SK-N-SH (cell line): ENCODE measurements at regions not wholly inside any gene's neighbourhood (a gene's known extent, or its start where the extent isn't known, plus 50 kb on each side); places are given as distances from the start of the nearest gene placed in this dataset.

Source experiments
- EZH2phosphoT487 ChIP-seq: fragments of 200-600 bp; sonication (generic); IDR thresholded peaks from 2 replicates; pipeline ENCODE4 v1.6.1; 2017; ENCODE audit warnings: low read depth, mixed run types, mild to moderate bottlenecking, antibody characterized with exemption, moderate library complexity, borderline replicate concordance
- GABPA ChIP-seq: IDR thresholded peaks from 2 replicates; pipeline ENCODE4 v1.4.0; 2012; ENCODE audit warnings: low read depth, mild to moderate bottlenecking
- JUND ChIP-seq: IDR thresholded peaks from 2 replicates; pipeline ENCODE4 v1.4.0; 2012
- POLR2AphosphoS5 ChIP-seq: IDR thresholded peaks from 2 replicates; pipeline ENCODE4 v1.6.1; 2012; ENCODE audit warnings: low read depth, low read length
- RXRA ChIP-seq: IDR thresholded peaks from 2 replicates; pipeline ENCODE4 v1.4.0; 2012; ENCODE audit warnings: low read depth, mild to moderate bottlenecking, borderline replicate concordance
- SIN3A ChIP-seq: IDR thresholded peaks from 2 replicates; pipeline ENCODE4 v1.6.1; 2012; ENCODE audit warnings: low read depth, mild to moderate bottlenecking, low read length, moderate library complexity, borderline replicate concordance
- TEAD4 ChIP-seq: IDR thresholded peaks from 2 replicates; pipeline ENCODE4 v1.4.0; 2012; ENCODE audit warnings: mild to moderate bottlenecking, borderline replicate concordance; ENCODE audit not compliant: insufficient read depth
- YY1 ChIP-seq: IDR thresholded peaks from 2 replicates; pipeline ENCODE4 v1.4.0; 2012; ENCODE audit warnings: low read depth, mild to moderate bottlenecking
- TF ChIP-seq, protein P1 (sequence below): fragments of 150-350 bp; IDR thresholded peaks from 2 replicates; pipeline ENCODE4 v1.6.1; 2016; ENCODE audit warnings: mild to moderate bottlenecking, low read depth, low read length
- TF ChIP-seq, protein P2 (sequence below): fragments of 150-350 bp; IDR thresholded peaks from 2 replicates; pipeline ENCODE4 v1.6.1; 2017; ENCODE audit warnings: antibody characterized with exemption, low read length, low read depth, borderline replicate concordance
- TF ChIP-seq, protein P3 (sequence below): fragments of 200-600 bp; sonication (generic); IDR thresholded peaks from 2 replicates; pipeline ENCODE4 v1.6.1; 2017; ENCODE audit warnings: antibody characterized with exemption, mild to moderate bottlenecking, moderate library complexity
- TF ChIP-seq, protein P4 (sequence below): IDR thresholded peaks from 2 replicates; pipeline ENCODE4 v1.4.0; 2012; ENCODE audit warnings: low read depth, borderline replicate concordance

DNA sequence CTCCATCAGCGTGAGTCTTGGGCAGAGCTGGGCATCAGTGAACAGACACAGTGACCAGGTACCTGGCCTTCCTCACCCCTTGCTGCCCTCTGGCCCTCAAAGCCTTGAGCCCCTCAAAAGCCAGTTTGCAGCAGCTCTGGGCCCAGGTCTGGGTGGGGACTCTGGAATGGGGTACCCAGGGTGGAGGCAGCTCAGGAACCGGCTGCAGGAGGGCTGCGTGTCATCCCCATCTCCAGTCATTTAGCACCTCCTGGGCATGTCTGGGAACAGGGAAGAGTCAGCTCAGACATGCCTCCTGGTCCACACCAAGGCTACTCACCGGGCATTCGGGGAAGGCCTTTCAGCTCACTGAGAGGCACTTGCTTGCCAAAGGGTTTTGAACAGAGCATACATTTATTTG is 503.3 kb downstream of the TCERG1L start:
- TF ChIP-seq POLR2AphosphoS5 (no peak), EZH2phosphoT487 (no peak), SIN3A (no peak), JUND (no peak), GABPA (no peak), RXRA (no peak), TEAD4 (no peak), YY1 (no peak)
- TF ChIP-seq, protein P1, sequence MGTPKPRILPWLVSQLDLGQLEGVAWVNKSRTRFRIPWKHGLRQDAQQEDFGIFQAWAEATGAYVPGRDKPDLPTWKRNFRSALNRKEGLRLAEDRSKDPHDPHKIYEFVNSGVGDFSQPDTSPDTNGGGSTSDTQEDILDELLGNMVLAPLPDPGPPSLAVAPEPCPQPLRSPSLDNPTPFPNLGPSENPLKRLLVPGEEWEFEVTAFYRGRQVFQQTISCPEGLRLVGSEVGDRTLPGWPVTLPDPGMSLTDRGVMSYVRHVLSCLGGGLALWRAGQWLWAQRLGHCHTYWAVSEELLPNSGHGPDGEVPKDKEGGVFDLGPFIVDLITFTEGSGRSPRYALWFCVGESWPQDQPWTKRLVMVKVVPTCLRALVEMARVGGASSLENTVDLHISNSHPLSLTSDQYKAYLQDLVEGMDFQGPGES, result no peak
- TF ChIP-seq, protein P2, sequence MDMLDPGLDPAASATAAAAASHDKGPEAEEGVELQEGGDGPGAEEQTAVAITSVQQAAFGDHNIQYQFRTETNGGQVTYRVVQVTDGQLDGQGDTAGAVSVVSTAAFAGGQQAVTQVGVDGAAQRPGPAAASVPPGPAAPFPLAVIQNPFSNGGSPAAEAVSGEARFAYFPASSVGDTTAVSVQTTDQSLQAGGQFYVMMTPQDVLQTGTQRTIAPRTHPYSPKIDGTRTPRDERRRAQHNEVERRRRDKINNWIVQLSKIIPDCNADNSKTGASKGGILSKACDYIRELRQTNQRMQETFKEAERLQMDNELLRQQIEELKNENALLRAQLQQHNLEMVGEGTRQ, result no peak
- TF ChIP-seq, protein P3, sequence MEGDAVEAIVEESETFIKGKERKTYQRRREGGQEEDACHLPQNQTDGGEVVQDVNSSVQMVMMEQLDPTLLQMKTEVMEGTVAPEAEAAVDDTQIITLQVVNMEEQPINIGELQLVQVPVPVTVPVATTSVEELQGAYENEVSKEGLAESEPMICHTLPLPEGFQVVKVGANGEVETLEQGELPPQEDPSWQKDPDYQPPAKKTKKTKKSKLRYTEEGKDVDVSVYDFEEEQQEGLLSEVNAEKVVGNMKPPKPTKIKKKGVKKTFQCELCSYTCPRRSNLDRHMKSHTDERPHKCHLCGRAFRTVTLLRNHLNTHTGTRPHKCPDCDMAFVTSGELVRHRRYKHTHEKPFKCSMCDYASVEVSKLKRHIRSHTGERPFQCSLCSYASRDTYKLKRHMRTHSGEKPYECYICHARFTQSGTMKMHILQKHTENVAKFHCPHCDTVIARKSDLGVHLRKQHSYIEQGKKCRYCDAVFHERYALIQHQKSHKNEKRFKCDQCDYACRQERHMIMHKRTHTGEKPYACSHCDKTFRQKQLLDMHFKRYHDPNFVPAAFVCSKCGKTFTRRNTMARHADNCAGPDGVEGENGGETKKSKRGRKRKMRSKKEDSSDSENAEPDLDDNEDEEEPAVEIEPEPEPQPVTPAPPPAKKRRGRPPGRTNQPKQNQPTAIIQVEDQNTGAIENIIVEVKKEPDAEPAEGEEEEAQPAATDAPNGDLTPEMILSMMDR, result no peak
- TF ChIP-seq, protein P4, sequence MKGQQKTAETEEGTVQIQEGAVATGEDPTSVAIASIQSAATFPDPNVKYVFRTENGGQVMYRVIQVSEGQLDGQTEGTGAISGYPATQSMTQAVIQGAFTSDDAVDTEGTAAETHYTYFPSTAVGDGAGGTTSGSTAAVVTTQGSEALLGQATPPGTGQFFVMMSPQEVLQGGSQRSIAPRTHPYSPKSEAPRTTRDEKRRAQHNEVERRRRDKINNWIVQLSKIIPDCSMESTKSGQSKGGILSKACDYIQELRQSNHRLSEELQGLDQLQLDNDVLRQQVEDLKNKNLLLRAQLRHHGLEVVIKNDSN, result no peak
